ENCODE measurements at regions not wholly inside any gene's neighbourhood (a gene's known extent, or its start where the extent isn't known, plus 50 kb on each side); places are given as distances from the start of the nearest gene placed in this dataset.

DNA sequence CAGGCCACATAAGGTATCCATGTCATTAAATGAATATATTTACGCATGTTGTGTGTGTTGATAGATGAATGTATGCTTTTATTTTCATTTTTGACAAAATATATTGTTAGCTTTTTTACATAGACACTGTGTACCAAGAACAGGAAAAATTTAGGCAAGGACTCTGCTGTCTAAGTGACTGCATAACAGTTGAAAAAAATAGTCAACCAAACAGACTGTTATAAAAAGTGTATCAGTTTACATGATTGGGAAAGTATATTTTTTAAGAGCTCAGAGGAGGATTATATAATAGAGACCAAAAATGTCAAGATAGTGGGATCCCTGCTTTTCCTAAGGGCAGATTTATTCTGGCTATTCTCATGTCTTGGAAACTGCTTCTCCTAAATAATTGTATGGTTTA, 858.0 kb downstream of the SLITRK1 start:
- TF ChIP-seq, protein P1, sequence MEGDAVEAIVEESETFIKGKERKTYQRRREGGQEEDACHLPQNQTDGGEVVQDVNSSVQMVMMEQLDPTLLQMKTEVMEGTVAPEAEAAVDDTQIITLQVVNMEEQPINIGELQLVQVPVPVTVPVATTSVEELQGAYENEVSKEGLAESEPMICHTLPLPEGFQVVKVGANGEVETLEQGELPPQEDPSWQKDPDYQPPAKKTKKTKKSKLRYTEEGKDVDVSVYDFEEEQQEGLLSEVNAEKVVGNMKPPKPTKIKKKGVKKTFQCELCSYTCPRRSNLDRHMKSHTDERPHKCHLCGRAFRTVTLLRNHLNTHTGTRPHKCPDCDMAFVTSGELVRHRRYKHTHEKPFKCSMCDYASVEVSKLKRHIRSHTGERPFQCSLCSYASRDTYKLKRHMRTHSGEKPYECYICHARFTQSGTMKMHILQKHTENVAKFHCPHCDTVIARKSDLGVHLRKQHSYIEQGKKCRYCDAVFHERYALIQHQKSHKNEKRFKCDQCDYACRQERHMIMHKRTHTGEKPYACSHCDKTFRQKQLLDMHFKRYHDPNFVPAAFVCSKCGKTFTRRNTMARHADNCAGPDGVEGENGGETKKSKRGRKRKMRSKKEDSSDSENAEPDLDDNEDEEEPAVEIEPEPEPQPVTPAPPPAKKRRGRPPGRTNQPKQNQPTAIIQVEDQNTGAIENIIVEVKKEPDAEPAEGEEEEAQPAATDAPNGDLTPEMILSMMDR (conservative IDR thresholded peaks at IDR 0.05; ENCODE audit: low read depth, low read length): no peak
- no peak for TF ChIP-seq MAZ (IDR thresholded peaks at IDR 0.05; ENCODE audit: borderline replicate concordance, low read depth, low read length)
- TF ChIP-seq, protein P2, sequence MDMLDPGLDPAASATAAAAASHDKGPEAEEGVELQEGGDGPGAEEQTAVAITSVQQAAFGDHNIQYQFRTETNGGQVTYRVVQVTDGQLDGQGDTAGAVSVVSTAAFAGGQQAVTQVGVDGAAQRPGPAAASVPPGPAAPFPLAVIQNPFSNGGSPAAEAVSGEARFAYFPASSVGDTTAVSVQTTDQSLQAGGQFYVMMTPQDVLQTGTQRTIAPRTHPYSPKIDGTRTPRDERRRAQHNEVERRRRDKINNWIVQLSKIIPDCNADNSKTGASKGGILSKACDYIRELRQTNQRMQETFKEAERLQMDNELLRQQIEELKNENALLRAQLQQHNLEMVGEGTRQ (IDR thresholded peaks at IDR 0.05; ENCODE audit: low read depth, low read length): no peak
- TF ChIP-seq RAD21 (IDR thresholded peaks at IDR 0.05; ENCODE audit: low read length): no peak
- TF ChIP-seq MAFK (IDR thresholded peaks at IDR 0.05; ENCODE audit: low read depth, low read length): no peak
- no peak for TF ChIP-seq POLR2A (IDR thresholded peaks at IDR 0.05; ENCODE audit: low read depth, low read length)
- peak; percentile 40; the same call in 1 of the 2 replicates for TF ChIP-seq CEBPB (IDR thresholded peaks at IDR 0.05; ENCODE audit: low read depth, low read length)
- TF ChIP-seq MXI1 (IDR thresholded peaks at IDR 0.05; ENCODE audit: borderline replicate concordance, low read depth, low read length): no peak

All from IMR-90 (cell line).